ENCODE measurements at regions not wholly inside any gene's neighbourhood (a gene's known extent, or its start where the extent isn't known, plus 50 kb on each side); places are given as distances from the start of the nearest gene placed in this dataset.
A peak's percentile ranks its signal among the peaks of the same experiment; 100 is the strongest.

DNA sequence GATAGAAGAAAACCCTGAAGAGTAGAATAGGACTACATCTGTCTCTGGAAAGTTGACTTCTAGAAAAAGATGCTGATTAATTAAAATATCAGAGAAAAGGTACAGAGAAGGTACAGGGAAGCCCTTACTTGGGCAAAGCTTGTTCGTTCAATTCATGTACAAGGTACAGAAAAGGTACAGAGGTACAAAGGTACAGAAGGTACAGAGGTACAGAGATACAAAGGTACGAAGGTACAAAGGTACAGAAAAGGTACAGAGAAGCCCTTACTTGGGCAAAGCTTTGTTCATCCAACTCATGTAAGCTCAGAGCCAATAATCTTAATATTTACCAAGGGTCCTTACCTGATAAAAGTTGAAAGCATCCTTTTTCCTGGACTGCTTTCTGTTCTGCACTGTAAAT is 182.3 kb downstream of the PCSK1 start:
- peaks cover 8% of the 10 kb centered on the region; the same call in 1 of the 3 replicates for H3K9me3 ChIP-seq
- ChIA-PET POLR2A (no interaction called here), CTCF (interaction anchor here (1.1 kb wide), 1 partner anchor 10 kb away, joined by 3 read pairs; no protein-coding TSS in a partner anchor)
- DNase-seq (ENCODE audit: low read depth in 1 of 2, low spot score in 1 of 2), result no peak
- no peak for ATAC-seq
- no peak overlapping the region for H3K4me2 ChIP-seq
- WGBS (ENCODE audit: missing lambda C conversion rate), result 73% methylated on average over 2 of the region's 2 CpGs
- H3K4me3 ChIP-seq, result no peak overlapping the region
- no peak overlapping the region; a peak in 1 of 6 replicates for H3K27ac ChIP-seq
- peak; percentile 10 for TF ChIP-seq MAFK (IDR thresholded peaks at IDR 0.05; ENCODE audit: partially characterized antibody)
- TF ChIP-seq, protein P1, sequence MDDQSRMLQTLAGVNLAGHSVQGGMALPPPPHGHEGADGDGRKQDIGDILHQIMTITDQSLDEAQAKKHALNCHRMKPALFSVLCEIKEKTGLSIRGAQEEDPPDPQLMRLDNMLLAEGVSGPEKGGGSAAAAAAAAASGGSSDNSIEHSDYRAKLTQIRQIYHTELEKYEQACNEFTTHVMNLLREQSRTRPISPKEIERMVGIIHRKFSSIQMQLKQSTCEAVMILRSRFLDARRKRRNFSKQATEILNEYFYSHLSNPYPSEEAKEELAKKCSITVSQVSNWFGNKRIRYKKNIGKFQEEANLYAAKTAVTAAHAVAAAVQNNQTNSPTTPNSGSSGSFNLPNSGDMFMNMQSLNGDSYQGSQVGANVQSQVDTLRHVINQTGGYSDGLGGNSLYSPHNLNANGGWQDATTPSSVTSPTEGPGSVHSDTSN (IDR thresholded peaks at IDR 0.05), result no peak
- H3K4me1 ChIP-seq, result peaks cover 22% of the 10 kb centered on the region
- no peak for FAIRE-seq

DNA sequence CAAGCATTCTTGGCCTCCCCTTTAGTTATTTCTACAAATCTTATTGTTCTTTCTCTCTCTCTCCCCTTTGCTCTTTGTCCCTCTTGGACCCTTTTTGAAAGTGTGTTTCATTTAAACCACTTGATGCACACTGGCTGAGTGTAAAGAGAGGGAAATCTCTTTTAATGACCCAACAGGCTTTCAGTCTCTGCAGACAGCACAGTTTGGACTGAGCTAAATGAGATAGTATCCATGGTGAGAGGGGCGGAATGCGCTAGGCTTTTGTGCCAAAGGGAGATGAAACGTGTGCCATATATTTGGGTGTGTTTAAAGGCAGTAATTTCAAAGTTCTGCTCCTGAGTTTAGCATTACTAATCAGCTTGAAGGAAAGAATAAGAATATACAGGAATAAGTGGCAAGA is 184.9 kb downstream of the PCSK1 start:
- Histone ChIP-seq H3K4me3 (no peak overlapping the region), H3K4me2 (no peak overlapping the region), H3K27ac (peak overlapping the region in 1 of 2 experiments; percentile 32; a peak in 2 of 6 replicates), H3K9me3 (0 out of 3 replicates have a peak, but pooled peaks cover 2% of the 10 kb centered on the region), H3K4me1 (peaks cover 27% of the 10 kb centered on the region)
- ATAC-seq, result no peak
- 91% methylated on average over 3 of the region's 3 CpGs for WGBS (ENCODE audit: missing lambda C conversion rate)
- TF ChIP-seq RFX5 (IDR thresholded peaks at IDR 0.05) (no peak), REST (IDR thresholded peaks at IDR 0.05) (no peak), SMC3 (IDR thresholded peaks at IDR 0.05) (no peak), ESRRA (IDR thresholded peaks at IDR 0.05; ENCODE audit: borderline replicate concordance, low read length) (no peak), KDM5A (IDR thresholded peaks at IDR 0.05) (no peak), CEBPB (IDR thresholded peaks at IDR 0.05) (no peak), NPAS2 (CRISPR knock-in tag; IDR thresholded peaks at IDR 0.05; ENCODE audit: borderline replicate concordance) (no peak), HEYL (CRISPR knock-in tag; IDR thresholded peaks at IDR 0.05) (no peak)
- TF ChIP-seq, protein P2, sequence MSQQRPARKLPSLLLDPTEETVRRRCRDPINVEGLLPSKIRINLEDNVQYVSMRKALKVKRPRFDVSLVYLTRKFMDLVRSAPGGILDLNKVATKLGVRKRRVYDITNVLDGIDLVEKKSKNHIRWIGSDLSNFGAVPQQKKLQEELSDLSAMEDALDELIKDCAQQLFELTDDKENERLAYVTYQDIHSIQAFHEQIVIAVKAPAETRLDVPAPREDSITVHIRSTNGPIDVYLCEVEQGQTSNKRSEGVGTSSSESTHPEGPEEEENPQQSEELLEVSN (IDR thresholded peaks at IDR 0.05; ENCODE audit: borderline replicate concordance, low read depth), result no peak
- TF ChIP-seq, protein P1 (IDR thresholded peaks at IDR 0.05), result no peak
- POLR2A ChIA-PET, result interaction anchor here (0.6 kb wide), 1 partner anchor 256 kb away, joined by 3 read pairs; no protein-coding TSS in a partner anchor
- DNase-seq (ENCODE audit: low read depth in 1 of 2, low spot score in 1 of 2), result no peak
- CTCF ChIA-PET, result interaction anchor here (1.4 kb wide), 1 partner anchor 19 kb away, joined by 3 read pairs; no protein-coding TSS in a partner anchor
- no peak for FAIRE-seq

GRCh38 chr5:96247708-96248107 is 185.3 kb downstream of the PCSK1 start:
- Histone ChIP-seq H3K4me2 (no peak overlapping the region), H3K9me3 (no peaks in the 10 kb centered on the region), H3K4me3 (no peak overlapping the region), H3K27ac (peak overlapping the region in 1 of 2 experiments; percentile 32; a peak in 2 of 6 replicates), H3K4me1 (peaks cover 27% of the 10 kb centered on the region)
- POLR2A ChIA-PET, result no interaction called here
- CTCF ChIA-PET, result interaction anchor here (1.4 kb wide), 1 partner anchor 18 kb away, joined by 3 read pairs; no protein-coding TSS in a partner anchor
- WGBS (ENCODE audit: missing lambda C conversion rate), result 88% methylated on average over 2 of the region's 2 CpGs
- TF ChIP-seq HOXA7 (CRISPR knock-in tag; IDR thresholded peaks at IDR 0.05) (no peak), RARB (CRISPR knock-in tag; IDR thresholded peaks at IDR 0.05) (no peak), HEYL (CRISPR knock-in tag; IDR thresholded peaks at IDR 0.05) (no peak), MAZ (IDR thresholded peaks at IDR 0.05; ENCODE audit: borderline replicate concordance, low read depth, low read length) (no peak), HES2 (IDR thresholded peaks at IDR 0.05) (no peak), MYC (IDR thresholded peaks at IDR 0.05; ENCODE audit: borderline replicate concordance, low read length) (no peak), POLR2AphosphoS2 (conservative IDR thresholded peaks at IDR 0.05; ENCODE audit: low read length) (no peak), NR3C1 (IDR thresholded peaks at IDR 0.05) (no peak), BCL3 (IDR thresholded peaks at IDR 0.05) (no peak), EHF (CRISPR knock-in tag; IDR thresholded peaks at IDR 0.05) (no peak), HOXB13 (CRISPR knock-in tag; IDR thresholded peaks at IDR 0.05; ENCODE audit: low read depth) (no peak), ZNF302 (CRISPR knock-in tag; IDR thresholded peaks at IDR 0.05) (no peak), KDM5A (IDR thresholded peaks at IDR 0.05) (no peak), ZFP36 (IDR thresholded peaks at IDR 0.05; ENCODE audit: borderline replicate concordance, partially characterized antibody) (no peak), RFX5 (IDR thresholded peaks at IDR 0.05) (no peak)
- TF ChIP-seq, protein P3, sequence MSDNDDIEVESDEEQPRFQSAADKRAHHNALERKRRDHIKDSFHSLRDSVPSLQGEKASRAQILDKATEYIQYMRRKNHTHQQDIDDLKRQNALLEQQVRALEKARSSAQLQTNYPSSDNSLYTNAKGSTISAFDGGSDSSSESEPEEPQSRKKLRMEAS (IDR thresholded peaks at IDR 0.05), result no peak
- TF ChIP-seq, protein P2 (IDR thresholded peaks at IDR 0.05; ENCODE audit: borderline replicate concordance, low read depth), result no peak
- DNase-seq (ENCODE audit: low read depth in 1 of 2, low spot score in 1 of 2), result no peak
- FAIRE-seq, result no peak
- no peak for ATAC-seq

All from A549 (cell line).